ENCODE measurements at regions not wholly inside any gene's neighbourhood (a gene's known extent, or its start where the extent isn't known, plus 50 kb on each side); places are given as distances from the start of the nearest gene placed in this dataset.

DNA sequence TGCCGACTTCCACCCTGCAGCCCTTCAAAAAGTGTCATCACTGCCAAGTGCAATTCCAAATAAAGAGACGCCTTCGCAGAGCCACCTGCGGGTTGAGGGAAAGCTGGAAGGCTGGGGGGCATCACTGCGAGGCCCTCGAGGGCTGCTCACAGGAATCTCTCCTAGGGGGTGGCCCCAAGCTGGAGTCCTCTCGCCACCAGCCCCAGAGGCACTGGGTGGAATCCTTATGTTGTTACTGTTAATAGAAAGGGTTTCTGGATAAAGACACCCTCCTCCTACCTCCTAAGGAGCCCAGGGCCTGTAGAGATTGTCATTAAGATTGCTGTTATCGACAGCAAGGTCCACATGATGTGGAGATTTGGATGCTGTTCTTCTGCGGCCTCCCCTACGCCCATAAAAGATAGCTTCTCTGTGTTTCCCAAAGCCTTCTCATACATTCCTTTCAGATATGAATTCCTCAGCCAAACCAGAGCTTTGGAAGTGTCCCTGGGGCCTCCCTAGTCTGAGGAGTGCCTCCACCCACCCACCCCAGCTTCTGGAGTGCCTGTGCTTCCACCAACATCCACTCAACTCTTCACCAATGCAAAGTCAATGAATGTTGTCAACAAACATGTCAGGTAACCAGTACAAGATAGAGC lies 512.7 kb downstream of the SHQ1 start:
- H3K4me2 ChIP-seq (ENCODE audit: insufficient read depth, low read length), result no peak overlapping the region

More for the DNA sequence above, 512.7 kb downstream of the SHQ1 start:
- H3K27ac ChIP-seq (ENCODE audit: insufficient read depth, low read depth, low read length), result no peak overlapping the region
- CTCF ChIA-PET, result interaction anchor here (1.0 to 1.5 kb wide), 2 partner anchors 84 to 110 kb away, joined by 3 to 5 read pairs; no protein-coding TSS in a partner anchor
- H2AFZ ChIP-seq (ENCODE audit: low read depth, low read length), result no peak overlapping the region
- no peaks in the 10 kb centered on the region for H3K79me2 ChIP-seq (ENCODE audit: control insufficient read depth, insufficient read depth, low read length)
- DNase-seq (ENCODE audit: low read depth, low spot score) (no peak), FAIRE-seq (no peak)
- no peak overlapping the region for H3K4me3 ChIP-seq (replicated peaks in 1 of 3; ENCODE audit: insufficient read depth in 1 of 3, low read depth in 1 of 3, low read length in 3 of 3)
- no peaks in the 10 kb centered on the region for H3K9me1 ChIP-seq (replicated peaks; ENCODE audit: control insufficient read depth, extremely low read depth, insufficient read depth, low read length)
- POLR2A ChIA-PET, result no interaction called here
- intact Hi-C loops (cut with micrococcal nuclease), result no loop called here
- H3K9me3 ChIP-seq (replicated peaks; ENCODE audit: control insufficient read depth, insufficient read depth, low read length), result no peaks in the 10 kb centered on the region
- no TSS peak for BruUV-seq (replicated peaks)
- TF ChIP-seq MYC (IDR thresholded peaks at IDR 0.05; ENCODE audit: low read depth, low read length), result no peak
- TF ChIP-seq POLR2AphosphoS5 (IDR thresholded peaks at IDR 0.05; ENCODE audit: insufficient read depth, low read depth, low read length), result no peak
- no peak for TF ChIP-seq GATA2 (IDR thresholded peaks at IDR 0.05; ENCODE audit: insufficient read depth, insufficient read length, low read depth, low read length)
- TF ChIP-seq POLR2A (IDR thresholded peaks at IDR 0.05; ENCODE audit: low read depth, low read length), result no peak
- TF ChIP-seq EZH2 (IDR thresholded peaks at IDR 0.05; ENCODE audit: borderline replicate concordance, low read depth, low read length, severe bottlenecking), result no peak
- TF ChIP-seq, protein P1, sequence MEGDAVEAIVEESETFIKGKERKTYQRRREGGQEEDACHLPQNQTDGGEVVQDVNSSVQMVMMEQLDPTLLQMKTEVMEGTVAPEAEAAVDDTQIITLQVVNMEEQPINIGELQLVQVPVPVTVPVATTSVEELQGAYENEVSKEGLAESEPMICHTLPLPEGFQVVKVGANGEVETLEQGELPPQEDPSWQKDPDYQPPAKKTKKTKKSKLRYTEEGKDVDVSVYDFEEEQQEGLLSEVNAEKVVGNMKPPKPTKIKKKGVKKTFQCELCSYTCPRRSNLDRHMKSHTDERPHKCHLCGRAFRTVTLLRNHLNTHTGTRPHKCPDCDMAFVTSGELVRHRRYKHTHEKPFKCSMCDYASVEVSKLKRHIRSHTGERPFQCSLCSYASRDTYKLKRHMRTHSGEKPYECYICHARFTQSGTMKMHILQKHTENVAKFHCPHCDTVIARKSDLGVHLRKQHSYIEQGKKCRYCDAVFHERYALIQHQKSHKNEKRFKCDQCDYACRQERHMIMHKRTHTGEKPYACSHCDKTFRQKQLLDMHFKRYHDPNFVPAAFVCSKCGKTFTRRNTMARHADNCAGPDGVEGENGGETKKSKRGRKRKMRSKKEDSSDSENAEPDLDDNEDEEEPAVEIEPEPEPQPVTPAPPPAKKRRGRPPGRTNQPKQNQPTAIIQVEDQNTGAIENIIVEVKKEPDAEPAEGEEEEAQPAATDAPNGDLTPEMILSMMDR (IDR thresholded peaks at IDR 0.05; ENCODE audit: extremely low read depth in 1 of 2, insufficient read depth in 1 of 2, low read depth in 1 of 2, low read length in 2 of 2), result no peak
- no peaks in the 10 kb centered on the region for H3K4me1 ChIP-seq (ENCODE audit: control insufficient read depth, extremely low read depth, insufficient read depth, low read length)
- H3K36me3 ChIP-seq (ENCODE audit: control insufficient read depth in 2 of 2, extremely low read depth in 1 of 2, insufficient read depth in 2 of 2, low read length in 2 of 2), result no peaks in the 10 kb centered on the region
- dilution Hi-C loops (cut with MboI; ENCODE audit: extremely low pct_ligation_motif_present, low sequenced_read_pairs), result no loop called here
- no peak overlapping the region for H3K9ac ChIP-seq (replicated peaks; ENCODE audit: extremely low read depth, insufficient read depth, low read length)
- H4K20me1 ChIP-seq (replicated peaks; ENCODE audit: control insufficient read depth, extremely low read depth, insufficient read depth, low read length), result no peaks in the 10 kb centered on the region
- peaks cover 4 to 25% of the 10 kb centered on the region in 2 experiments for H3K27me3 ChIP-seq (ENCODE audit: control insufficient read depth in 2 of 2, insufficient read depth in 2 of 2, low read length in 2 of 2)

Data from endothelial cell of umbilical vein (primary cell).